DND-41 (cell line): ENCODE measurements at regions not wholly inside any gene's neighbourhood (a gene's known extent, or its start where the extent isn't known, plus 50 kb on each side); places are given as distances from the start of the nearest gene placed in this dataset.

ENCODE experiments used
- EZH2 ChIP-seq: IDR thresholded peaks from 3 replicates; pipeline ENCODE4 v1.6.1; 2012; ENCODE audit warnings: borderline replicate concordance, low read depth, mild to moderate bottlenecking, moderate library complexity, low read length, inconsistent platforms; ENCODE audit not compliant: severe bottlenecking
- TF ChIP-seq, protein P1 (sequence below): IDR thresholded peaks from 2 replicates; pipeline ENCODE4 v1.5.1; 2012; ENCODE audit warnings: borderline replicate concordance, low read length, moderate library complexity, mild to moderate bottlenecking; ENCODE audit not compliant: poor library complexity, severe bottlenecking; ENCODE audit errors: extremely low read depth

DNA sequence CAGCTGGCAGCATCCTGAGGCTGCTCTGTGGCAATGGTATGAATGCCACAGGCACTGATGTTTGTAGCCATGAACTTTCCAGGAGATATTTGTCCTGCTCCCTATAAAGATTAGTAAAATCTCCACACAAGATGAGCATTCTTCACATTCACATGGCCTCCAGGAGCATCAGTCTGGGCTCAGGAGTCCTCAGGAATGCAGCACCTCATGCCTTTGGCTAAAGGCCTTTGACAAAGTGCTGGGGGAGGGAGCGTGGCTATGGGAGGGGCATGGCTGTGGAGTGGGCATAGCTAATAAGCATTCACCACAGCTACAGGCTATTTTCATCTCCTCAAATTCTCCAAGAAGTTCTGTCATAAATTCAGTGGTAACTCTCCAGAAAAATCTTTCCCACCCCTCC lies 90.5 kb upstream of the LY86 start:
- TF ChIP-seq, protein P1, sequence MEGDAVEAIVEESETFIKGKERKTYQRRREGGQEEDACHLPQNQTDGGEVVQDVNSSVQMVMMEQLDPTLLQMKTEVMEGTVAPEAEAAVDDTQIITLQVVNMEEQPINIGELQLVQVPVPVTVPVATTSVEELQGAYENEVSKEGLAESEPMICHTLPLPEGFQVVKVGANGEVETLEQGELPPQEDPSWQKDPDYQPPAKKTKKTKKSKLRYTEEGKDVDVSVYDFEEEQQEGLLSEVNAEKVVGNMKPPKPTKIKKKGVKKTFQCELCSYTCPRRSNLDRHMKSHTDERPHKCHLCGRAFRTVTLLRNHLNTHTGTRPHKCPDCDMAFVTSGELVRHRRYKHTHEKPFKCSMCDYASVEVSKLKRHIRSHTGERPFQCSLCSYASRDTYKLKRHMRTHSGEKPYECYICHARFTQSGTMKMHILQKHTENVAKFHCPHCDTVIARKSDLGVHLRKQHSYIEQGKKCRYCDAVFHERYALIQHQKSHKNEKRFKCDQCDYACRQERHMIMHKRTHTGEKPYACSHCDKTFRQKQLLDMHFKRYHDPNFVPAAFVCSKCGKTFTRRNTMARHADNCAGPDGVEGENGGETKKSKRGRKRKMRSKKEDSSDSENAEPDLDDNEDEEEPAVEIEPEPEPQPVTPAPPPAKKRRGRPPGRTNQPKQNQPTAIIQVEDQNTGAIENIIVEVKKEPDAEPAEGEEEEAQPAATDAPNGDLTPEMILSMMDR = no peak
- TF ChIP-seq EZH2 = no peak
